ENCODE measurements at regions not wholly inside any gene's neighbourhood (a gene's known extent, or its start where the extent isn't known, plus 50 kb on each side); places are given as distances from the start of the nearest gene placed in this dataset.
"Not testable (repeated sequence)": the region's sequence is repeated elsewhere in the genome, so short reads cannot be mapped to it uniquely, and the experiment has no call there.

DNA sequence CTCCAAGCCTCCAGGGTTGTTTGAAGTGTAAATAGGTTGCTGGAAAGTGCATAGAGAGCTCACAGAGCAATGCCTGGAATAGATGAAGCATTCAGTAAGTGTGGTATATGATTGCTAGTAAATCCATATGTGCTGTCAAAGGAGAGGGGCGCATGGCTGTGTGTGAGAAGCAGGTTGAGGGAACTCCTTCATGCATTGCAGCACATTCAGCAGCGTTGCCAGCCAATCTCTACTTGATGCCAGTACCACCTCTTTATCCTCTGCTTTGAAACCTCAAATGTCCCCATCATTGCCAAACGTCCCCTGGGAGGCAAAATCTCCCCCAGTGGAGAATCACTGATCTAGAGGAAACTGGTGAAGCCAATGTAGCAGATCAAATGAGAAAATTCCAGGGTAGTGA, 82.7 kb upstream of the RALGAPA2 start:
- DNase-seq (ENCODE audit: low spot score) = no peak

DNA sequence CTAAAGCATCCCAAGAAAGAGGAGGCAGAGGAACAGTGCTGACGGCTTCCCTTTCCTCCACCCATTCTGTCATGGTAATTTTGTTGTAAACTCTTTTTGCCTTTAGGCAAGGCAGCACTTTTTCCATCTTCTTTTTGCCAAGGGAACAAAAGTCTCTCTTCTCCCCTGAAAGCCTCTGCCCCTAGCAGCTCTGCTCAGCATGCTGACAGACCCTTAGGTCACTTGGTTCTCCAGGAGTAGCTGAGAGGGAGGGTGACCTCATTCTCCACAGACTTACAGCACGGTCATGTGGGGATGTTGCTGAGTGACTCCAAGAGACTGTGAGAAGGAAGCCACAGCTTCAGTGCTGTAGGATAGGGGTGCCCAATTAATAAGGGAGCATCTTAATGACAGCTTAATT, 81.1 kb upstream of the RALGAPA2 start:
- DNase-seq (ENCODE audit: low spot score) = no peak

DNA sequence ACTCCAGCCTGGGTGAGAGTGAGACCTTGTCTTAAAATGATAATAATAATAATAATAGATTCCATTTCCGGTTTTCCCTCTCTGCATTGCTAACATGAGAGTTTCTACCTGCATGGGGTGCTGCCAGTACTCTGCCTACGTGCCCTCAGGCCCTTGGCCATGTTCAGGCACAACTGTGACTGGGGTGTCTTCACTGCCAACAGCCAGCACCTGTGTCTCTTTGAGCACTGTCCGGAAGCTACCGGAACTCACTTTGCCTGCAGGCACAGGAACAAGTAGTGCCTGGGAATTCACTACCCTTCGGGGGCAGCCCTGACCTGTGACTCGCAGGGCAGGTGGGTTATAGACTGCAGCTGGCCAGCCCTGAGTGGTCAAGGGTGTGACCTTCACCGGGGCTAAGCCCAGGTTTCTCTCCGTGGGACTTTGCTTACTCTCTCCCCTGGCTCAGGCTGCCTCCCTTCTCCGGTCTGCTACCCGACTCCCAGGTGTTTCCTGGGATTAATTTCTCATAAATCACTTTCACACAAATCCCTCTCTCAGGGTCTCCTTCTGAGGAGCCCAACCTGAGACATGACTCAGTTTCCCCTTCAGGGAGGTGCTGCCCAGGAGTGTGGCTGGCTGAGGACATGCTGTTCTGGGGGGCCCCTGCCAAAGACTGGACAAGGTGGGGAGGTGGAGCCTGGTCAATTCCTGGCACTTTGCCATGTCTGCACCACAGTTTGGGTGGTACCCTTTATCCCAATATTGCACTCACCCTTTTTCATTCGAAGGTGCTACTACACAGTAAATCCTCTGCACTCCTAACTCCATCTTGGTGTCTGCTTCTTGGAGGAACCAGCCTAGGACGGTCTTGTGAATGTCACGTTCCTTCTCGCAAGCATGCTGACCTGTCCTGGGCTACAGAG, 79.5 kb upstream of the RALGAPA2 start:
- no peak for DNase-seq (ENCODE audit: low spot score)

DNA sequence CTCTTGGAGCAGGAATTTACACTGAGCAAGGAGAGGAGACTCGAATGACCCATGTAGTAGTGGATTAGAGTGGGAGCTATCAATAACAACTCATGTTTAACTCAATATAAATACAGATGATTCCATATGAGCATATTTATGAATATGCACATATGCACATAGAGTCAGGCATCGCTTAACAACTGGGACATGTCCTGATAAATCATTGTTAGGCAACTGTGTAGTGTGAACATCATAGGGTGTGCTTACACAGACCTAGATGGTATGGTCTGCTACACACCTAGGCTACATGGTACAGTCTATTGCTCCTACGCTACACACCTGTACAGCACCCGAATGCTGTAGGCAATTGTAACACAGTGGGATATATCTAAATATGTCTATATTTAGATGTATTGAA, 75.9 kb upstream of the RALGAPA2 start:
- no peak for DNase-seq (ENCODE audit: low spot score)

DNA sequence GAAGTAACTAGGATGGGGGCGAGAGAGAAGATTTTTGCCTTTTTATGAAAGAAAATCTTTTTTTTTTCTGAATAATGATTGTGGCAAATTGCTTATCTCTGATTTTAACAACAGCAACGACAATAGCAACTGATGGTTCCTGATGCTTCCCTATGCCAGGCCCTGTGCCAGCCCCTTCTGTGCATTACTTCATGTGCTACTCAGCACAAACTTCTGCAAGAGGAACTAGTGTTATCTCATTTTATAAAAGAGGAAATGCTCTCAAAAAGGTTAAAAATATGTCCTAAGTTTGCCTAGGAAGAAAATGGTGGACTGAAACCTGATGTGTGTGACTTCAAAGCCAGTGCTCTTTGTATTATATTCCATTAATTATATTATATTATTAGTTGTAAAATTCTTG, 74.0 kb upstream of the RALGAPA2 start:
- no peak for DNase-seq (ENCODE audit: low spot score)

DNA sequence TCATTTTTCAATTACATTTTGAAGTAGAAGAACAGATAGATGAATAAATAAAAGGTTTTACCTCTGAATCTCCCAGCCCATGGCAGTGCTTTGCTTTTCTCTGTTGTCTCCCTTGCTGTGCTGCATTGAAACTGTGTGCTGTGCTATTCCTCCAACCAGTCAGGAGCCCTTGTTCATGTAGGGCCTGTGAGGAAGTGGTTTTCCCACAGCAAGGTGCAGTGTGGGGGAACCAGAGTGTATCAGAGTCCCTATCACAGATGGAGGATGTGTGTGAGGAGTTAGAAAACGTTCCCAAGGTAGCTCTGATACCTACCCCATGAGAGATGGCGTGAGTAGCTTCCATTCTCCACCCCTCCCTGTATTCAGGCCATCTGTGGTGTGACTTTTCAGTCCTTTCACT, 72.8 kb upstream of the RALGAPA2 start:
- DNase-seq (ENCODE audit: low spot score) = no peak

DNA sequence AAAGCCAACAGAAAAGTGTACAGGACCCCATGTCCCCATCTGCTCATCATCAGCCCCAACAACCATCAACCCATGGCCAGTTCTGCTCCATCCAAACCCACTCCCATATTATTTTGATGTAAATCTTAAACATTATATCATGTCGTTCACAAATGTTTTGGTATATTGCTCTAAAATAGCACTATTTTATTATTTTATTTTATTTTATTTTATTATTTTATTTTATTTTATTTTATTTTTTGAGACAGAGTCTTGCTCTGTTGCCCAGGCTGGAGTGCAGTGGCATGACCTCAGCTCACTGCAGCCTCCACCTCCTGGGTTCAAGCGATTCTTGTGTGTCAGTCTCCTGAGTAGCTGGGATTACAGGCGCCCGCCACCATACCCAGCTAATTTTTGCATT, 72.0 kb upstream of the RALGAPA2 start:
- DNase-seq (ENCODE audit: low spot score) = not testable (repeated sequence)

DNA sequence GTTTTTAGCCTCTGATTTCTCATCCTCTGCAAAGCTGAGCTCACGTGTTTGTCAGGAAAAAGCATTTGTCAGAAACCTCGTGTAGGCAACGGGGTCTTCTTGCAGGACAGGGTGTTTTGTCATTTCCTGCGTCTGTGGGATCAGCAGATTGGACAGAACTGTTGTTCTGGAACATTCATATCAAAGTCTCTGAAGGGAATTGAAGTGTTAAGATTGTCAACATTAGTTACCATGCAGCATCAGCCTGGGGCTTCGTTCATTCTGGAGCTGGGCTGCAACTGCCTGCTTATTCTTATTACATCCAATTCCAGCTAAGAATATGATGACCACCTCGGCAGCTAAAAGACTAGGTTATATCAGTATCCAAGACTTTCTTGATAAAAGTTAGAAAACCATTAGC, 71.0 kb upstream of the RALGAPA2 start:
- DNase-seq (ENCODE audit: low spot score) = no peak

DNA sequence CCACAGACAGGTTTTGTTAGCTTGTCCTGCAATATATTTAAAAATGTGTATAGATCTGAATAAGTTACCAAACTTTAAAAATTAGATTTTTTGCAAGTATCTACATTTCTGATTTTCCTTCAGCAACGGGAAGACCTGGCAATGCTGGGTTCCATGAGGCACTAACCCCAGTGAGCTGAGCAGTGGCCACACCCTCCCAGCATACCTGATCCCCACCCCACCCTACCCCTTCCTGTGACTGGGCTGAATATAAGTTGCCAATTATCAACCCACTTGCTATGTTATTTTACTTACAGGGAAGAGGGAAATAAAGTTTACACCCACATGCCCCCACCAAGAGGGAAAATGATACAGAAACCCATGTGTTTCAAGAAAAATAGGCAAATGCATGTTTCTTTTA, 70.3 kb upstream of the RALGAPA2 start:
- DNase-seq (ENCODE audit: low spot score) = no peak

DNA sequence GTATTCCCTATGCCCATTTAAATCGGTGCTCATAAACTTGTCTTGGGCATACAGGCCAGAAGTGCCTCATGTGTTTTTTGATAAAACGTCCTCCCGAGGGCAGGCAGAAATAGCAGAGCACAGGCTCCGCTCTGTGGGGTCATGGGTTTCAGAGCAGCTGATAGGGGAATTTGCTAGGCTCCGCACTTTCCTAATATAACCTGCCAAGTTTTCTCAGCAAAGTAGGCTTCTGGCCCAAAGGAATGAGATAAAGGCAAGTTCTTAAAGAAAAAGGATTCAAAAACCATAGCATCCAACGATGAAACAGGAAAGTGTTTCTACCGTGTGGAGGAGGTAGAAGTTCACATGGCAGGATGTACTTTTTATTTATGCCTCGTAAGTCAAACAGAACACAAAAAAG, 69.8 kb upstream of the RALGAPA2 start:
- no peak for DNase-seq (ENCODE audit: low spot score)

DNA sequence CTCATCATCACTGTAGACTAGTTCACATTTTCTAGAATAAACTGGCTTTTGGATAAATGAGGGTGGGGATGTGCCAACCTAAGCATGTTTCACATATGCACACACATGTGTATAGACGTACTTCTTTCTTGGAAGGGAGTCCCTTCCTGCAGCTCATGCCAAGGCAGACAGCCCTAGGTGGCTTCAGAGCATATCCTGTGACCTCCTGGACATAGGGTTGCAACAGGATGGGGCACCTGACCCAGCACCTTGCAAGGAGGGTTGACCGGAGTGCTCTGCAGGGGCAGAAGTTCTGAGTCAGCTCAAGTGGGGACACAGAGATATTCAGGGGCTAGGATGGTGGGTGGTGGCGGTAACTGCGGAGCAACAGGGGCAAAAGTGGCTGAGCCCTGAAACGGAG, 68.6 kb upstream of the RALGAPA2 start:
- no peak for DNase-seq (ENCODE audit: low spot score)

DNA sequence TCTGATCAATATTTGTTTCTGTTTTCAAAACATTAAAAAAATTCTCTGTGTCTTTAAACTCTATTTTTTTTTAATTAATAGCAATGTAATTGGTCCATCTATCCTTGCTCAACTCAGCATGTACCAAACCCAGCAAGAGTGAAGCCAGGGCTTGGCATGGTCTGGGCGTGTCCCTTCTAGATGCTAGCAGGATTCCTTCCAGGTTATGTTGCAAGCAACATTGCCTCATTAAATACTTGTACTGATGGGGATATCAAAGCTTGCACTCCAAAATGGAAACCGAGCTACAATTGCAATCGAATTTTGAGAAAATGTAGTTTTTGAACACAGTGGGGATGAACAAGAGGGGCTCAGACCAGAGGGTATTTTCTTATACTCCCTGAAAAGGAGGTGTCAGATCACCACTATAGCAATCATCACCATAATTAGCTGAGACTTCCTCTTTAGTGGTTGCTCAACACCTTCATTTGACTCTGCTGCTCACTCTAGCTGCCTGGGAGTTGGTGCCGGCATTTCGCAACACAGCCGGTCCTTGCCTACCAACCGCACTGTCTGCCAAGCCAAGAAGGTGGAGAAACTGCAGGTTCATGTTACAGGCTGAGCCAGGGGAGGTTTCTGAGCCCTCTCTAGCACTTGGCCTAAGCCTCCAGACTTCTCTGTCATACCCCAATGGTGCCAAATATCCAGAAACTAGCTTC, 67.8 kb upstream of the RALGAPA2 start:
- DNase-seq (ENCODE audit: low spot score) = peak; percentile 75

DNA sequence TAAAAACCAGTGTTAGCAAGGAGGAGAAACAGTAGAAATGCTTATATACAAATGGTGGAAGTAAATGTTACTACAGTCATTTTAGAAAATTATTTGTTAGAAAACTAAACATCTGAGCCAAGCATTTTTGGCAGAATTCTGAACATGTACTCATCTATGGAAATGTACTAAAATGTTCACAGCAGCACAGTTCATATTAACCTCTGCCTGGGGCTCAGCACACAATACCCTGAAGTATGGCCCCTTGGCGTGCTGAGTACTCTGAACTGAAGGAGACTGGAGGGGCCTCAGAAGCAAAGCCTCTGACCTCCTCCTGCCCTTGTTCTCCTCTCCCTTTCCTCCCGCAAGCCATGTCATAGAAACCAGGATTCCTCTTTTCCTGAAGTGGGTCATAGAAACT, 66.2 kb upstream of the RALGAPA2 start:
- DNase-seq (ENCODE audit: low spot score) = no peak

DNA sequence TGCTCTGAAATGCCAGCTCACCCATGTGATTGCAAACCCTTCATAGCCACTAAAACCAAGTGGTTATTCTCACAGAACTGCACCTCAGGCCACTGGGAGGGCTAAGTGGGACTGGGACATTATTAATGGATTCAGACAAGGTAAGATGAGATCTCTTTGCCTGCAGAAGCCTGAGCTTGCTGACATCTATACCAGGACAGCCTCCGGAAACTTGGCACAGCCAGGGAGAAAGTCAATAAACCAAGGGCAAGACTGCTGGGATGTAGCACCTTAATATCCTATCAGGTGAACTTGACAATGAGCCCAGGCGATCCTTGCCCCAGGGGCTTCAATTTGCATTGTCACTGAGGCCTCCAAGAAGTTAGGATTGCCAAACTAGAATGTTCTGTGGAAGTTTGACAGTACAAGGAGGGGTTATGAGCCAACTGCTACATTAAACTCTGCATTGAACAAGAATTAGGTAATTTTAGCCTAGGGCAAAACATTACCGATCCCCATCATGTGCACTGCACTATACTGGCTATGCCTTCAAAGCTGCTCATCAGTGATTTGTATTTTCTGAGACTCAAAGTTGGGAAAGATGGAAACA, 60.1 kb upstream of the RALGAPA2 start:
- DNase-seq (ENCODE audit: low spot score) = no peak

DNA sequence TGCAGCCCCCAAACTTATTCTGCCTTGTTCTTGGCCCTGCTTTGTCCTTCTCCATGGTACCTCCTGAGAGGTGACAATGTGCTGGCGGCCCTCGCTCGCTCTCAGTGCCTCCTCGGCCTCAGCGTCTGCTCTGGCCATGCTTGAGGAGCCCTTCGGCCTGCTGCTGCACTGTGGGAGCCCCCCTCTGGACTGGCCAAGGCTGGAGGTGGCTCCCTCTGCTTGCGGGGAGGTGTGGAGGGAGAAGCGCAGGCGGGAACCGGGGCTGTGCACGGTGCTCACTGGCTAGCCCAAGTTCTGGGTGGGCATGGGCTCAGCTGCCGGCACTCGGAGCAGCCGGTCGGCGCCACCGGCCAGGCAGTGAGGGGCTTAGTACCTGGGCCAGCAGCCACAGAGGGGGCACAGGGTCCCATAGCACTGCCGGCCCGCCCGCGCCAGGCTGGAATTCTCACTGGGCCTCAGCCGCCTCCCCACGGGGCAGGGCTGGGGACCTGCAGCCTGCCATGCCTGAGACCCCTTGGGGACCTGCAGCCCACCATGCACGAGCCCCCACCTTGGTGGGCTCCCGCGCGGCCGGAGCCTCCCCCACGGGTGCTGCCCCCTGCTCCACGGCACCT, 55.9 kb upstream of the RALGAPA2 start:
- no peak for DNase-seq (ENCODE audit: low spot score)

DNA sequence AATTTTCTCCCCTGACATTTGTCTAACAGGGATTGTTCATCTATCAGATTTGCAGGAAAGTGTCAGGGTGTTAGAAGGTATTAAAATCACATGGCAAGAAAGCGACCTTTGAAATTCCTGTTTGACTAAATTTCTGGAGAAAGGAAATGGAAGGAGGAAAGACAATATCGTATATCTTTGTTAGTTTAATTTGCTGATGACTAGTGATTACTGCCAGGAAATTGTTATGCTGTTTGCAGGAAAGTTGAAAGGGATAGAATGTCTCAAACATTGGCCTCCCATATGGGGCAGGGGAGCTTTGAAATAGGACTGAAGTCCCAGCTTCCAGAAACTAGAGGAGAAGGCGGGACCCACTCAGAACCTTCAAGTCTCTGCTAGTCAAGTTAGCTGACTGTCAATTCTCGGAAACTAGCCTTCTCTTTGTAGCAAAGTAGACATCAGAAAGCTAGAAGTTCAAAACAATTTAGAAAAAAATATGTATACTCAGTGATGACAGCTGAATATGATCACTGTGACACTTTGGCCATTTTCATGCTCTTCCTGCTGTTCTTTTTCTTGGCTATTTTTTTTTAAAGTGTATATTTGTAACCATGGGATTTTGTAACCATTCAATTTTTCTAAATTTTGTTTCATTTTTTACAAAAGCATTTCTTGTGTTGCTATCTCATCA, 53.4 kb upstream of the RALGAPA2 start:
- DNase-seq (ENCODE audit: low spot score) = no peak

DNA sequence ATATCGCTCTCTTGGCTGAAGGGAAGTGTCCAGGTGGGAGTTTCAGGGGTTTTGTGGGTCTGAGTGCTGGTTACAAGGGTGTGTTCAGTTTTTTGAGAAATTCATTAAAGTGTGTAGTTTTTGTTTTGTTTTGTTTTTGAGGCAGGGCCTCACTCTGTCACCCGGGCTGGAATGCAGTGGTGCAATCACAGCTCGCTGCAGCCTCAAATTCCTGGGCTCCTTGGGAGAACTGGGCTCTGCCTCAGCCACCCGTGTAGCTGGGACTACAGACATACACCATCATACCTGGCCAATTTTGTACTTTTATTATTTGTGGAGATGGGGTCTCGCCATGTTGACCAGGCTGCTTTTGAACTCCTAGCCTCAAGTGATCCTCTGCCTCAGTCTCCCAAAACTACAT, 51.2 kb upstream of the RALGAPA2 start:
- no peak for DNase-seq (ENCODE audit: low spot score)

Data from ureter (tissue), 1 donor.